OCI-LY7 (cell line): ENCODE measurements at regions not wholly inside any gene's neighbourhood (a gene's known extent, or its start where the extent isn't known, plus 50 kb on each side); places are given as distances from the start of the nearest gene placed in this dataset.

Experiments used
- BruUV-seq: library from RNA; stranded (reverse); fragments of 400-500 nt; replicated peaks from 2 replicates; lab custom pipeline; 2021; lab: Mats Ljungman, UMichigan
- CTCF ChIA-PET: fragments of 300-600 bp; sonication (Branson Sonifier 250); formaldehyde crosslinking; loops from one replicate; lab custom pipeline; 2022; ENCODE audit warnings: antibody characterized with exemption; ENCODE audit not compliant: unreplicated experiment; lab: Charles Lee
- POLR2A ChIA-PET: fragments of 300-600 bp; sonication (Branson Sonifier 250); formaldehyde crosslinking; loops from one replicate; lab custom pipeline; 2022; ENCODE audit warnings: antibody characterized with exemption; lab: Charles Lee
- DNase-seq: peaks from one replicate; pipeline ENCODE4 v3.0.0-alpha.2; 2015; ENCODE audit warnings: low spot score
- H2AFZ ChIP-seq: fragments of 200-600 bp; sonication (generic), shearing (Covaris generic); 2 replicates; pipeline ENCODE4 v1.6.1; 2014; ENCODE audit warnings: mild to moderate bottlenecking, antibody characterized with exemption, low read length, moderate library complexity
- H3K27ac ChIP-seq: fragments of 200-600 bp; sonication (generic); 2 replicates; pipeline ENCODE4 v1.5.1; 2014; ENCODE audit warnings: mixed run types, low read depth, mild to moderate bottlenecking, moderate library complexity, low read length, inconsistent platforms; ENCODE audit not compliant: poor library complexity, severe bottlenecking
- H3K36me3 ChIP-seq: fragments of 200-600 bp; sonication (generic); 2 replicates; pipeline ENCODE4 v1.6.1; 2014; ENCODE audit warnings: mild to moderate bottlenecking, antibody characterized with exemption, low read length, moderate library complexity, mixed read lengths; ENCODE audit not compliant: insufficient read depth
- H3K4me1 ChIP-seq: fragments of 200-600 bp; sonication (generic); 2 replicates; pipeline ENCODE4 v1.5.1; 2014; ENCODE audit warnings: mild to moderate bottlenecking, low read length; ENCODE audit not compliant: insufficient read depth, poor library complexity, severe bottlenecking
- H3K4me2 ChIP-seq: fragments of 200-600 bp; sonication (generic); 2 replicates; pipeline ENCODE4 v1.6.1; 2014; ENCODE audit warnings: mild to moderate bottlenecking, low read length
- H3K4me3 ChIP-seq: fragments of 200-600 bp; sonication (generic); 2 replicates; pipeline ENCODE4 v1.5.1; 2014; ENCODE audit warnings: mild to moderate bottlenecking, low read depth, low read length; ENCODE audit not compliant: poor library complexity, severe bottlenecking
- H3K79me2 ChIP-seq: fragments of 200-600 bp; sonication (generic); 2 replicates; pipeline ENCODE4 v1.6.1; 2016; ENCODE audit warnings: low read depth, mild to moderate bottlenecking, low read length, moderate library complexity, mixed read lengths; ENCODE audit not compliant: insufficient read depth
- H3K9me2 ChIP-seq: fragments of 200-600 bp; sonication (generic); 2 replicates; pipeline ENCODE4 v1.6.1; 2016; ENCODE audit warnings: mild to moderate bottlenecking, low read length, mixed read lengths; ENCODE audit not compliant: insufficient read depth
- H3K9me3 ChIP-seq: fragments of 200-600 bp; sonication (generic); 2 replicates; pipeline ENCODE4 v1.6.1; 2014; ENCODE audit warnings: mild to moderate bottlenecking, mixed run types, low read length, mixed read lengths
- H4K20me1 ChIP-seq: fragments of 200-600 bp; sonication (generic); 2 replicates; pipeline ENCODE4 v1.6.1; 2014; ENCODE audit warnings: mild to moderate bottlenecking, antibody characterized with exemption, low read length, moderate library complexity, mixed read lengths; ENCODE audit not compliant: insufficient read depth
- CTCF ChIP-seq: fragments of 200-600 bp; sonication (generic); conservative IDR thresholded peaks from 2 replicates; pipeline ENCODE4 v1.5.1; 2014; ENCODE audit warnings: mild to moderate bottlenecking, antibody characterized with exemption, low read length, moderate library complexity, mixed read lengths
- EZH2phosphoT487 ChIP-seq: fragments of 200-600 bp; sonication (generic); IDR thresholded peaks from 2 replicates; pipeline ENCODE4 v1.6.1; 2018; ENCODE audit warnings: low read depth, borderline replicate concordance, mild to moderate bottlenecking, mixed run types, antibody characterized with exemption, low read length, moderate library complexity, mixed read lengths
- intact Hi-C: fragments of 100-400 bp; cut with micrococcal nuclease; formaldehyde crosslinking; loops from one replicate; pipeline ENCODE4 v1.10.0; 2022; ENCODE audit not compliant: unreplicated experiment

DNA sequence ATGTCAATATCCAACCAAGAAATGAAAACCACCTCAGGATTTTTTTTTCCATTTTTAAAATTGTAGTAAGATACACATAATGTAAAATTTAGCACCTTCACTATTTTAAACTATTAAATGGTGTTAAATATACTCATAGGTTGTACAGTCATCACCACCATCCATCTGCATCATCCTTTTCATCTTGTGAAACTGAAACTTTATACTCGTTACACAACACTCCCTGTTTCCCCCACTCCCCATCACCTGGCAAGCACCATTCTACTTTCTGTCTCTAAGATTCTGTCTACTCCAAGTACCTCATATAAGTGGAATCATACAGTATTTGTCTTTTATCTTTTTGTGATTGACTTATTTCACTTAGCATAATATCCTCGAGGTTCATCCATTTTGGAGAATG lies 335.2 kb upstream of the NPSR1 start:
- no peaks in the 10 kb centered on the region for H3K4me1 ChIP-seq
- H3K9me2 ChIP-seq: no peaks in the 10 kb centered on the region
- no peaks in the 10 kb centered on the region for H3K79me2 ChIP-seq
- BruUV-seq: no TSS peak
- H3K36me3 ChIP-seq: no peaks in the 10 kb centered on the region
- no peak overlapping the region for H3K4me2 ChIP-seq
- intact Hi-C loops: no loop called here
- no peak overlapping the region for H3K27ac ChIP-seq
- POLR2A ChIA-PET: no interaction called here
- DNase-seq: no peak
- H2AFZ ChIP-seq: no peak overlapping the region
- no peak for TF ChIP-seq CTCF
- TF ChIP-seq EZH2phosphoT487: no peak
- CTCF ChIA-PET: no interaction called here
- H3K4me3 ChIP-seq: no peak overlapping the region
- H4K20me1 ChIP-seq: no peaks in the 10 kb centered on the region
- H3K9me3 ChIP-seq: no peaks in the 10 kb centered on the region

DNA sequence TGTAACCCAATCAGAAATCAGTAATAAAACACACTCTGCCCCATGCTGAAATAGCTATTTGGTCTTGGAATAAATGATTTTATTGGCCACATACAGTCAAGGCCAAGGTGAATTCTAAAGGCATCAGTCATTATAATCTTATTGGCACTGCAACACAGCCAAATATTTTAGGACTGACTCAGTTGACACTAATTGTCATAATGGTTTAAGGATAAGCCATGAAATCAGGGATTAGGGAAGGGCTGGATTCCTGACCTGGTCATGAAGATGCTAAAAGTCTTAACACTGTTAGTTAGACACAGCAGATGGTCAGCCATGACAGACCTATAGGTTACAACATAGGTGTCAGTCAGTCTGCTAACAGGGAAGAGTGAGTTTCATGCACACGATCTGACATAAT lies 330.3 kb upstream of the NPSR1 start:
- no peak for DNase-seq
- no peak for TF ChIP-seq EZH2phosphoT487
- TF ChIP-seq CTCF: no peak
- Histone ChIP-seq H3K4me3 (no peak overlapping the region), H2AFZ (no peak overlapping the region), H3K9me3 (no peaks in the 10 kb centered on the region), H4K20me1 (no peaks in the 10 kb centered on the region), H3K27ac (no peak overlapping the region), H3K9me2 (no peaks in the 10 kb centered on the region), H3K79me2 (no peaks in the 10 kb centered on the region), H3K4me1 (no peaks in the 10 kb centered on the region), H3K4me2 (no peak overlapping the region), H3K36me3 (no peaks in the 10 kb centered on the region)
- intact Hi-C loops: no loop called here
- BruUV-seq: no TSS peak
- CTCF ChIA-PET: no interaction called here
- POLR2A ChIA-PET: no interaction called here

DNA sequence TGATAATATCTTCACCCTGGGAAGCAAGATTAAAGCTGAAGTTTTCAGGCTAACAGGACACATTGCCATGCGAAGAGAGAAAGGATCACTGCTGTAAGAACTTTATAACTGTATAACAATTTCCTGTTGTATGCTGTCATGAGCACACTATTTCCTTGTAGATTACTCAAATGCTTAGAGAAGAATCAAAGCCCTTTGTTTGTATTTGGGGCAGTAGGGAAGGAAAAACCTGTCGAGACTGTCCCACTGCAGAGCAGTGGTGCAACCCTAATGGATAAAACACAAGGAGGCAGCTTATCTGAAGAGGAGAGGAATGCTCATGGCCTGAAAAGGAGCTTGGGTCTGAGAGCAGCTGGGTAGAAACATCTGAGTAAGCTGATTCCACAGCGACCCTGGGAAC lies 327.7 kb upstream of the NPSR1 start:
- Histone ChIP-seq H4K20me1 (no peaks in the 10 kb centered on the region), H3K36me3 (no peaks in the 10 kb centered on the region), H3K79me2 (no peaks in the 10 kb centered on the region), H3K4me2 (no peak overlapping the region), H3K27ac (no peak overlapping the region), H2AFZ (no peak overlapping the region), H3K4me3 (no peak overlapping the region), H3K9me3 (no peaks in the 10 kb centered on the region), H3K4me1 (no peaks in the 10 kb centered on the region), H3K9me2 (no peaks in the 10 kb centered on the region)
- ChIA-PET POLR2A (no interaction called here), CTCF (no interaction called here)
- BruUV-seq: no TSS peak
- no peak for TF ChIP-seq EZH2phosphoT487
- TF ChIP-seq CTCF: no peak
- intact Hi-C loops: no loop called here
- DNase-seq: no peak
